Gastrocnemius medialis (tissue), 4 donors: ENCODE measurements at regions not wholly inside any gene's neighbourhood (a gene's known extent, or its start where the extent isn't known, plus 50 kb on each side); places are given as distances from the start of the nearest gene placed in this dataset.

Source experiments
- CTCF ChIP-seq, 5 experiments: fragments of 450-650 bp in 3 of 5; fragments of 200-600 bp in 2 of 5; sonication (generic) in 2 of 5; IDR thresholded peaks in 4 of 5; conservative IDR thresholded peaks in 1 of 5; 1 replicate in 4 of 5; 2 replicates in 1 of 5; pipeline ENCODE4 v1.5.1; 2016 to 2019; ENCODE audit warnings: antibody characterized with exemption in 5 of 5, mild to moderate bottlenecking in 3 of 5, moderate library complexity in 3 of 5
- POLR2A ChIP-seq, 2 donors: fragments of 450-650 bp; IDR thresholded peaks; one replicate each; pipeline ENCODE4 v1.6.1; 2017; ENCODE audit warnings: antibody characterized with exemption in 2 of 2, mild to moderate bottlenecking in 2 of 2, moderate library complexity in 2 of 2

GRCh38 chr6:103231181-103231580, 1628.5 kb downstream of the HACE1 start:
- TF ChIP-seq CTCF (IDR thresholded peaks at IDR 0.05 in 4 of 5, conservative IDR thresholded peaks at IDR 0.05 in 1 of 5) (no peak), POLR2A (IDR thresholded peaks at IDR 0.05) (no peak)
